ENCODE measurements at regions not wholly inside any gene's neighbourhood (a gene's known extent, or its start where the extent isn't known, plus 50 kb on each side); places are given as distances from the start of the nearest gene placed in this dataset.
A peak's percentile ranks its signal among the peaks of the same experiment; 100 is the strongest.

- Mint-ChIP-seq H3K36me3 (ENCODE audit: low read depth, unreplicated experiment) (no peaks in the 10 kb centered on the region), H3K27me3 (ENCODE audit: unreplicated experiment) (peaks cover 1% of the 10 kb centered on the region), H3K4me1 (ENCODE audit: unreplicated experiment) (peaks cover 11% of the 10 kb centered on the region), H3K4me3 (ENCODE audit: unreplicated experiment) (no peak overlapping the region), H3K27ac (ENCODE audit: unreplicated experiment) (no peak overlapping the region), H3K9me3 (ENCODE audit: unreplicated experiment) (no peaks in the 10 kb centered on the region)
- TF ChIP-seq, protein P1, sequence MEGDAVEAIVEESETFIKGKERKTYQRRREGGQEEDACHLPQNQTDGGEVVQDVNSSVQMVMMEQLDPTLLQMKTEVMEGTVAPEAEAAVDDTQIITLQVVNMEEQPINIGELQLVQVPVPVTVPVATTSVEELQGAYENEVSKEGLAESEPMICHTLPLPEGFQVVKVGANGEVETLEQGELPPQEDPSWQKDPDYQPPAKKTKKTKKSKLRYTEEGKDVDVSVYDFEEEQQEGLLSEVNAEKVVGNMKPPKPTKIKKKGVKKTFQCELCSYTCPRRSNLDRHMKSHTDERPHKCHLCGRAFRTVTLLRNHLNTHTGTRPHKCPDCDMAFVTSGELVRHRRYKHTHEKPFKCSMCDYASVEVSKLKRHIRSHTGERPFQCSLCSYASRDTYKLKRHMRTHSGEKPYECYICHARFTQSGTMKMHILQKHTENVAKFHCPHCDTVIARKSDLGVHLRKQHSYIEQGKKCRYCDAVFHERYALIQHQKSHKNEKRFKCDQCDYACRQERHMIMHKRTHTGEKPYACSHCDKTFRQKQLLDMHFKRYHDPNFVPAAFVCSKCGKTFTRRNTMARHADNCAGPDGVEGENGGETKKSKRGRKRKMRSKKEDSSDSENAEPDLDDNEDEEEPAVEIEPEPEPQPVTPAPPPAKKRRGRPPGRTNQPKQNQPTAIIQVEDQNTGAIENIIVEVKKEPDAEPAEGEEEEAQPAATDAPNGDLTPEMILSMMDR (IDR thresholded peaks at IDR 0.05; ENCODE audit: unreplicated experiment) = no peak
- DNase-seq (ENCODE audit: low spot score) = no peak
Measured at GRCh38 chr10:3672220-3672619, 112.8 kb downstream of the KLF6 start.

DNA sequence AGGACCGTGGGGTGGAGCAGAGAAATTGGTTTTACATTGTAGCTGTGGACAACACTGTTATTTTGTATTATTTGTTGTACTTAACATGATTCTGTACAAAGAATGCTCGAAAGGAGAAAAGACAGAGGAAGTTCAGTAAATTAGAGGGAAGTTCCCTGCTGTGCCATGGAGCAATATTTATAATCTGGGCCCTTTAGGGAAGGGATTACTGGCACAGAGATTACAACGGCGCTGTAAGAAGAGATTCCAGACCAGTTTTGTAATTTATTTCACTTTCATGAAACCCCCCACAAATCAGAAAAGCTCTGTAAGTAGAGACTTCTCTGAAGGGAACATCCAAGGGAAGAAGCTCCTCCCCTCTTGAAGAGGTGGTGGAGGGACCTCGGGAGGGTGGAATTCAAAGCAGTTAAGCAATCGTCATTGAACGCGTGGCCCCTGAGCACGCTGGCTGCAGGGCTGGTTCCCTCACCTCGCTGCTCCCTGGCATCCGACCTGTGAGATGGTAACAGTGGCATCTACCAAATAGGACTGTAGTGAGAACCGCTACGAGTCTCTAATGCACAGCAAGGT is 113.5 kb downstream of the KLF6 start:
- H3K27ac Mint-ChIP-seq (ENCODE audit: unreplicated experiment) = no peak overlapping the region

GRCh38 chr10:3668966-3669330 is 116.1 kb downstream of the KLF6 start:
- TF ChIP-seq, protein P1 (IDR thresholded peaks at IDR 0.05; ENCODE audit: unreplicated experiment) = no peak
- Mint-ChIP-seq H3K27ac (ENCODE audit: unreplicated experiment) (no peak overlapping the region), H3K4me3 (ENCODE audit: unreplicated experiment) (no peak overlapping the region)

More for the DNA sequence above, 113.5 kb downstream of the KLF6 start:
- TF ChIP-seq, protein P1 (IDR thresholded peaks at IDR 0.05; ENCODE audit: unreplicated experiment) = no peak
- Mint-ChIP-seq H3K27me3 (ENCODE audit: unreplicated experiment) (peaks cover 1% of the 10 kb centered on the region), H3K36me3 (ENCODE audit: low read depth, unreplicated experiment) (no peaks in the 10 kb centered on the region), H3K4me3 (ENCODE audit: unreplicated experiment) (no peak overlapping the region), H3K9me3 (ENCODE audit: unreplicated experiment) (no peaks in the 10 kb centered on the region), H3K4me1 (ENCODE audit: unreplicated experiment) (peaks cover 11% of the 10 kb centered on the region)
- no peak for DNase-seq (ENCODE audit: low spot score)

DNA sequence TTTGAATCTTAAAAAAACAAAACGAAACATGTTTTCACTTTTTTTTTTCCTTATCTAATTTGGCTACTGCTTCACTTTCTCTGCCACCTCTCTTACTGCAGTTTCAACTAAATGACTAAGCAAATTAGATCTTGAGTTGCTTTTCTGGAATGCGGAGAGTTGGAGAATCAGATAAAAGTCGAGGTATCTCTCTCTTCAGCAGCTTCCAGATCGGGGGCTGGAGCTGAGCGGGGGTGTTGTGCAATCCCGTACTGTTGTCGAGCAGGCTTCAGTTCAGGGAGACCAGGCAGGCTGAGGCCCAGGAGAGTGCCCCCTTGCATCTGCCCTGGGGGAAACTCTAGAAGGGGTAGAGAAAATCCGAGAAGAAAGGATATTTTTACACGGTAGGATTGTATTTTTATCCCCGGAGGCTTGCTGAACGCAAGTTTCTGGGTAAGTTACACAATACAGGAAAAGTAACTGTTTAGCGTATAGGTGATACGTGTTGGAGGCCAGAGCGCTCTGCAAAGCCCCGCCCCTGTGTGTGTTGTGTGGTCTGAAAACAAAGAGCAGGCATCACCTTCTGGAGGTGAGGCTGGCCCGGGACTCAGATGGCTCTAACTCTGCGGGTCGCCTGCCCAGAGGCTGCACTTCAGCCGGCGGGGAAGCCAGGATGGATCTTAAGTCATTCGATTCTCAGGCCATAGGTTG is 116.6 kb downstream of the KLF6 start:
- H3K4me1 Mint-ChIP-seq (ENCODE audit: unreplicated experiment) = peaks cover 11% of the 10 kb centered on the region
- TF ChIP-seq, protein P1 (IDR thresholded peaks at IDR 0.05; ENCODE audit: unreplicated experiment) = no peak
- H3K4me3 Mint-ChIP-seq (ENCODE audit: unreplicated experiment) = no peak overlapping the region
- no peaks in the 10 kb centered on the region for H3K9me3 Mint-ChIP-seq (ENCODE audit: unreplicated experiment)
- H3K36me3 Mint-ChIP-seq (ENCODE audit: low read depth, unreplicated experiment) = no peaks in the 10 kb centered on the region
- peak overlapping the region; percentile 26 for H3K27ac Mint-ChIP-seq (ENCODE audit: unreplicated experiment)
- peak; percentile 24 for DNase-seq (ENCODE audit: low spot score)
- peaks cover 3% of the 10 kb centered on the region for H3K27me3 Mint-ChIP-seq (ENCODE audit: unreplicated experiment)

More at GRCh38 chr10:3668966-3669330, 116.1 kb downstream of the KLF6 start:
- Mint-ChIP-seq H3K9me3 (ENCODE audit: unreplicated experiment) (no peaks in the 10 kb centered on the region), H3K4me1 (ENCODE audit: unreplicated experiment) (peaks cover 11% of the 10 kb centered on the region), H3K27me3 (ENCODE audit: unreplicated experiment) (peaks cover 3% of the 10 kb centered on the region), H3K36me3 (ENCODE audit: low read depth, unreplicated experiment) (no peaks in the 10 kb centered on the region)
- DNase-seq (ENCODE audit: low spot score) = no peak

Measured in endothelial cell (in vitro differentiated cells).